A549 (cell line): ENCODE measurements at regions not wholly inside any gene's neighbourhood (a gene's known extent, or its start where the extent isn't known, plus 50 kb on each side); places are given as distances from the start of the nearest gene placed in this dataset.

Experiments used
- CTCF ChIP-seq: fragments of >200 bp; sonication (Bioruptor Twin); formaldehyde crosslinking; IDR thresholded peaks from 3 replicates; pipeline ENCODE4 v1.5.1; 2016
- EHF ChIP-seq: fragments of 250-450 bp; sonication (Bioruptor Pico); IDR thresholded peaks from 2 replicates; pipeline ENCODE4 v1.5.0; 2020; ENCODE audit warnings: mild to moderate bottlenecking
- JUNB ChIP-seq: fragments of >200 bp; sonication (Bioruptor Twin); formaldehyde crosslinking; IDR thresholded peaks from 2 replicates; pipeline ENCODE4 v1.6.1; 2016
- KDM5A ChIP-seq: fragments of 200-600 bp; sonication (generic); IDR thresholded peaks from 2 replicates; pipeline ENCODE4 v1.6.1; 2016; ENCODE audit warnings: antibody characterized with exemption, mild to moderate bottlenecking
- POLR2A ChIP-seq: IDR thresholded peaks from 2 replicates; pipeline ENCODE4 v1.6.1; 2012; ENCODE audit warnings: mild to moderate bottlenecking, low read length
- SMC3 ChIP-seq: fragments of >200 bp; sonication (Bioruptor Twin); formaldehyde crosslinking; IDR thresholded peaks from 3 replicates; pipeline ENCODE4 v1.6.1; 2018; ENCODE audit warnings: inconsistent platforms

GRCh38 chr9:106580546-106580945 lies 282.4 kb upstream of the ZNF462 start:
- TF ChIP-seq JUNB (no peak), CTCF (no peak), KDM5A (no peak), SMC3 (no peak), POLR2A (no peak), EHF (no peak)
